Right kidney (tissue), 1 donor: ENCODE measurements at regions not wholly inside any gene's neighbourhood (a gene's known extent, or its start where the extent isn't known, plus 50 kb on each side); places are given as distances from the start of the nearest gene placed in this dataset.
"Not testable (repeated sequence)": the region's sequence is repeated elsewhere in the genome, so short reads cannot be mapped to it uniquely, and the experiment has no call there.

Experiments used
- DNase-seq: peaks from one replicate; pipeline ENCODE4 v3.0.0-alpha.2; 2016

DNA sequence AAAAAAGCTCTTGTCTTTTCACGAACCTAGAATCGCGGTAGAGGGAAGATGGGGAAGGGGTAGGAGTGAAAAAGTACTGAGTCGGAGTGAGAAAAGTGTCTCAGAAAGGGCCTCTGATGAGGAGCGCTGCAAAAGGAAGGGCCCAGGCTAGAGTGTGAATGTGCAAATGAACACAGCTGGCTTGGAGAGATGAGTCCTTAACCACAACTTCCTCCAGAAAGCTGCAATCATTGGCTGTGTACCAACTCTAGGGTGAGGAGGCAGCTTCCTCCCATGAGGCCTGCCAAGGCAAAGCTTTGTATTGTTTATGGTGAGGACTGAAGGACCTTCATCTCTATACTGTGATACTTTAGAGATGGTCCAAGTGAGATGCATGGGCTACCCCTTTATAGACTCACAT lies 566.9 kb upstream of the ANO5 start:
- no peak for DNase-seq

DNA sequence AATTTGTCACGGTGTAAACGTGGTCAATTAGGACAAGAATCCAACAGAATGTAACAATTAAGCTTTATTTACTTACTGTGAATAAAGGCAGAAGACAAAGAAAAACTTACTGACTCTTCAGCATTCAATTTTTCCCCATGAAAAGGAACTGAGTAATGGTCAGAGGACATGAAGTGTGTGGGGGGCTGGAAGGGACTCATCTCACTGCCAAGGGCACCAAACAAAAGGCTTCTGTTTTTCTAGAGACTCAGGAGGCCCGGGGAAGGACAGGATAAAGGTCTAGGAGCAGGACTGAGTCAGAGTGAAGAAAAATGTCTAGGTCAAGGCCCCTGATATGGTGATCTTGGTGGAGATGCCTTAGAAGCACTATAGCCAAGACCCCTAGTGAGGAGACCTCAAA lies 564.2 kb upstream of the ANO5 start:
- DNase-seq: no peak

DNA sequence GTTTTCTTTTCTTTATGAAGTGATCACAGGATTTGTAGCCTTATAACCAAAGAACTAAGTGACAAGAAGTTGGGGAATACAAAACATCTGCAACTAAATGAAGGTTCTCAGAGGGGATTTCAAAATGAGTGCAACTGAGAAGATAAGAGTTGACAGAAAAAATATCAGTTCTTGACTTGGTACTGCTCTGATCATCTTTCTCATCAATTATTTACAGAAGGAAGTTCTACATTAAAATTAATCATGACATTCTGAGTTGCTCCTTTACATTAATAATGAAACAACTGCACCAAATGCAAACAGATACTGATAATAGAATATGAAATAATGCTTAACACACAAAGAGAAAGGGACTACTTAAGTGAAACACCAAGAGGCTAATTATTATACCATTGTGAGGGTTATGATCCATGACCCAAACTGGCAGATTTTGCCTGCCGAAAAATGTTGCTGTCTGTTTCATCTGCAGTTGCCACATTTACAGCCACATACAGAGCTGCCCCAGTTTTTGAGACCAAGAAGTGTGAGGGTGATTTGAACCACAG lies 561.9 kb upstream of the ANO5 start:
- DNase-seq: no peak

DNA sequence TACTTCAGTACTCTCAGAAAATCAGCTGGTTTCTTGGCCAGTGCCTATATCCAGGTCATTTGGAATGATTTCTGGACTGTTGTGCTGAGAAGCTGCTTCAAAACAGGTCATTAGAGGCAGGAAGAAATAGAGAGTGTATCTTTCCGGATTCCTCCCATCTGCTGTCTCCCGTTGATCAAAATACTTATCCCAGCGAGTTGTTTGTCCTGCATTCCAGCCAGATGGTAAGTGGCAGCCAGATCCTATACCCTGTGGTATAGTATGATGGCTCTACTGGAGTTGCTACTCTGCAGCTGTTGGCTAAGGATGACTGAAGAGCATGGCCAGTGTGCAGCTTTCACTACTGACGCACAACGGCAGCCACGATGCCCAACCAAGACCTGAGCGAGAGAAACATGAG lies 560.9 kb upstream of the ANO5 start:
- DNase-seq: no peak

DNA sequence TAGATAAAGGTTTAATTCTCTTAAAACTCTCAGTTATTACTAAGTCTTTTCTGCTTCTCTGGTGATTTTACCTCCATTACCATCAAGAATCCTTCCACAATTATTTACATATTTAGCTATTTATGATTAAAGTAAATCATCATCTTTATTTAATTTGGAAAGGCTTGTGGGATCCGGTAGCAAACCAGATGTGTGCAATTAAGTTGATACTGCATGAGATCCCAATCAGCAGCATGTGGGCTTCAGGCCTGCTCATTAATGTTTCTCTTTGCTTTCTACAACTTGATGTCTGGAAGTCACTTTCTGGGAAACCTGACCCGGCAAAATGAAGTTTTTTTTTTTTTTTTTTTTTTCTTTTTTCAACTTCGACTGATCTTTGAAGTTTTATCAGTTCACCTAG lies 558.4 kb upstream of the ANO5 start:
- DNase-seq: no peak

DNA sequence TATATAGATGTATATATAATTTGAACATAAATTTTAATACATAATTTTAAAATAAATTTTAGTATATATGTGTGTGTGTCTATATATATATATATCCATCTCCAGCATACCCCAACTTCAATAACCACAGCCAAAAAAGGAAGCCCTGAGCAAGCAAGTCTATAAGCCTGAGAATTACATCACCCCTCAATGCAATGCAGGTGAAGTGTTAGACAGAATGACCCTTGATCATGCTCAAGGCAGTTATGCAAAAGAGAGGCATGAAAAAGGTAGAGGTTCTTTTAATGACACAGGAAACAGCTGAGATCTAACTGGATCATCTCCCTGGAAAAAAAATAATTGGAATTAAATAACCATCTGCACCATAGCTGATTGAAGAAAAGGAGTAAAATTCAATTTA lies 557.9 kb upstream of the ANO5 start:
- DNase-seq: no peak

DNA sequence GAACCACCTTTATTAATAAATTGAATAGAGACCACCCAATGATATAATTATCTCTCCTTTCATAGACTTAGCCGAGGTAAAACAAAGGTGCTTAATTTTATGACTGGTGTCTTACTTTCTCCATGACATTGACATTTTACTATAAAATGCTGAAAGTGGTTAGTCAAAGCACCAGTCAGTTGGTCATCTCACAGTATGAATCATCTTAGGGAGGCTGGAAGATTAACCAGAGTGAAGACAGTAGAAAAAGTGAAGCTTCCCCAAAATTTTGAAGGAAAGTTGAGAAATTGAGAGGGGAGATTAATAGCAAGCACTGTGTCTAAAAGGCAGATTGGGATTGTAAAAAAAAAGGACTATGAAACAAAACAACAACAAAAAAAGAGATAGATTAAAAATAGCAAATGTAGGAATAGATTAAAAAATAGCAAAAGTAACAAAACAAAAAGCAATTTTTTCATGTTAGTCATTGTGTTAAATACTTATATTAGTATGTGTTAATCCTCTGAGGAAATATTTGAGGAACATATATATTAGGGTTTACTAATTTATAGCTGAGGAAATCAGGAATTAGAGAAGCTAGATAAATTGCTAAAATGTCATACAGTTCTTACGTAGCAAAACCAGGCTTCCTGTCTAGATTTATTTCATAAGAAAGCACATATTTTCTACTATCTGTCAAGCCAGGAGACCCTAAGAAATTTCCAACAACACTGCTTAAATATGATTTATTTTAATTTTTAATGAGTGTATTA lies 557.3 kb upstream of the ANO5 start:
- no peak for DNase-seq

DNA sequence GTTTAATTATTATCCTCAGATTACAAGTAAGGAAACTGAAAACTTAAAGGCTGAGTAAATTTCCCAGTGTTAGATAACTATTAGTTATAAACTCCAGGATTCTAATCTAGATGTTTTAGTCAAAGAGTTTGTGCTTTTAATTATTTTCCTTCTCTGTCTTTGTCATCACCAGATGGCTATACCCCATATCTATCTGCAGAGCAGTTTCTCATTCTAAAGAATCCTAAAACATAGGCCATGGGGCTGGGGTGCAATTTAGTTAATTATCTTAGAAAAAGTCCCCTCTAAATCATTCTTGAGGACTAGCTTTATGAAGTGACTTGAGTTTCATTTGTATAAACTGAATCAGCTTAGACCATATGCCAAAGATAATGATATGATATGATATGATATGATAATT lies 556.3 kb upstream of the ANO5 start:
- DNase-seq: no peak

DNA sequence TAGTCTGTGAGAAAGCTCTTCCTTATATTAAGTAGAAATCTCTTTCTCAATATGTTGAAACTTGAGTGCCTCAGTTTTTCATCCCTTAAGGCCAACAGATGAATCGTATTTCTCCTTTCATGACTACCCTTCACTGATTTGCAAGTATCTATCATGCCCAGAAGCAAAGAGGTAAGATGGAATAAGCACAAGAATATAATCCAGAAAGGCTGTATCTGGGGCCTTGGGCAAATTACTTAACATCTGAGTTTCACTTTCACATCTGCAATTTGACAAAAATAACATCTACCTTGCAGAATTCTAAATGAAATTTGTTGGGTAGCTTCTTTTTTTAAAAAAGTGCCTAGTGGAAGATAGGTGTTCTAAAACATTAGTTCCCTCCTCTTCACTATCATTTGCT lies 552.4 kb upstream of the ANO5 start:
- DNase-seq: no peak

DNA sequence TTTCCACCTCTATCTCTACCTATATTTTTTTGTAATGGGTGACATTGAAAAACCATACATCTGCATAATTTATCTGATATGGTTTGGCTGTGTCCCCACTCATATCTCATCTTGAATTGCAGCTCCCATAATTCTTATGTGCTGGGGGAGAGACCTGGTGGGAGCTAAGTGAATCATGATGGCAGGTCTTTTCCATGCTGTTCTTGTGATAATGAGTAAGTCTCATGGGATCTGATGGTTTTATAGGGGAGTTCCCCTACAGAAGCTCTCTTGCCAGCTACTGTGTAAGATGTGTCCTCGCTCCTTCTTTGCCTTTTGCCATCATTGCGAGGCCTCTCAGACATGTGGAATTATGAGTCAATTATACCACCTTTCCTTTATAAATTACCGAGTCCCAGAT lies 551.0 kb upstream of the ANO5 start:
- no peak for DNase-seq

DNA sequence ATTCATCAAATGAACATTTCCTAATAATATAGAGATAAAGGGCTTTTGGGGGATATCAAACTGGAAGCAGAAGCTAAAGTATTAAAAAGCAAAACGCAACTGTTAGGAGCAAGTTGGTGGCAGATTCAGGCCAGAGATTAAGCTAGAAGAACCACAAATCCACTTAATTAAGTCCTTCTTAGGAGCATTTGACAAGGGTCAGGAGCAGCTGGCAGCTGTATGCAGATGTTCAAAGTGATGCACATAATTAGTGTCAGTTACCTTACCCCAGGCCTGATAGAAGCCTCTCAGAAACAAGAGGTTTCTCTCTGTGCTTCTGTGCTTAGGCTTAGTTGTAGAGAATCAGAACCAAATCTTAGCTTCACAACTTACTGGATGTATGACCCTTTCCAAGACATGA lies 546.5 kb upstream of the ANO5 start:
- no peak for DNase-seq

DNA sequence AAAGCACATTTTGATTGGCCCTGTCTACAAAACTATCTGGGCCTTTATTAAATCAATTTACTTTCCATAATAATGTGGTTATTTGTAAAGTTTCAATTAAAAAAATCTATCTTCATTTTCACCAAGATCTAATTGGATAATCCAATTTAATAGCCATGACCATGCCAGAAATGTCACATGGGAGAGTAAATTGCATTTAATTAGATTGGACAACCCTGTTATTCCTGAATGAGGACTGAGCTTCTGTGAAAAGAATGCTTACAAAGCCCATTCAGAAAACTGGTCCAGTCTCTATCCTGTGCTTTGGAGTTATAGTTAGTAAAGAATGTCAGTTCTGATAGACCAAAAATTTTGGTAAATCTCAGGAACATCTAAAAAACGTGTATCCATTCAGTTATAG lies 541.9 kb upstream of the ANO5 start:
- DNase-seq: no peak

DNA sequence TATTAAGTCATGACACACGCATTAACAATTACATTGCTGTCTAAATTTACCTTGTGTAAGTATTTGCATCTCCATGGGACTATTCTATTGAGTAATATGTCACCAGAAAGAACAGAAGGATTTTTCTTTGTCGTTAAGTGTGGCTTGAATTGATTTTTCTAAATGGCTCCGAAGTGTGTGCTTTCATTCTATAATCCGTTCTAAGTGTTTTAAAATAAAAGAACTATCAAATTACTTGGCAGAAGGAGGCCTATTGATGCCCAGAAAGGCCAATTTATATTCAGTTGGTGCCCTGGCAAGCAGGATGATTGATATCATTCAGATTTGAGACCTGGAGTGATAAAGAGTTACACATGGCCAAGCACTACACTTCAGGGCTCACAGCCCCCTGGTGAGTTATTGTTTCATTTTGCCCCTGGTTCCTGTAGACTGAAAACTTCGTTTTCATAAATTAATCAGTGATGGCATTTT lies 538.9 kb upstream of the ANO5 start:
- DNase-seq: no peak

DNA sequence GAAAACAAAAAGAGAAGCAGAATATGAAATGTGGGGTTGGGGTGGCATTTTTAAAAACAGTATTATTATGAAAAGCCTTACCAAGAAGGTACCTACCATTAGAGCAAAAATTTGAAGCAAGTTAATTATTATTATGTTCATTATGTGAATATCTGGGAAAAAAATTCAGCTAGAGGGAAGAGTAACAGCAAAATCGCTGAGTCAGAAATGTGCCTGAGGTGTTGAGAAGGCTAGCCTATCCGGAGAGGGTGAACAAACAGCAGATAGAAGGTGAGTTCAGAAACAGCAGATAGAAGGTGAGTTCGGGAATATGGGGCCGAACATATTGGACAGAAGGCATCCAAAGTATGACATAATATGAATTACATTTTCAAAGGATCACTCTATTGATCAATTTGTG lies 536.8 kb upstream of the ANO5 start:
- no peak for DNase-seq

DNA sequence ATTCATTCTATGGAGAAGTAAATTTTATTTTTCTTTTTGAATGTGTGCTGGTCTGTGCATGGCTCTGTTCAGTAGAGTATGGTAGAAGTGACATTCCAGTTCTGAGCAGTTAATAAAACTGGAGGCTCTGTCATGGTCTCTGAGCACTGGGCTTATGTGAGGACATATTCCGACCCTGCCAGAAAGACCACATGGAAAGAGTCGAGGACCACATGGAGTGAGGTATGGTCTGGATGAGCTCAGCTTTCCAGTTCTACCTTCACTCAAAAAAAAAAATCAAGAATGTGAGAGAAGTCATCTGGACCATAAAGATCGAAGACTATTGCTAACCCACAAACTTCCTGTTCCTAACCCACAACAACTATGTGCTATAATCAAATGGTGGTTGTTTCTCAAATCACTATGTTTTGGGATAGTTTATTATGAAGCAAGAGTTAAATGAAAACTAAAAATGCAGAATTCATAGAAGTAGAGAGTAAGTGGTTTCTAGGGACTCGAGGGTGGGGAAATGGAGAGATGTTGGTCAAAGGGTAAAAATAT lies 534.2 kb upstream of the ANO5 start:
- DNase-seq: no peak

DNA sequence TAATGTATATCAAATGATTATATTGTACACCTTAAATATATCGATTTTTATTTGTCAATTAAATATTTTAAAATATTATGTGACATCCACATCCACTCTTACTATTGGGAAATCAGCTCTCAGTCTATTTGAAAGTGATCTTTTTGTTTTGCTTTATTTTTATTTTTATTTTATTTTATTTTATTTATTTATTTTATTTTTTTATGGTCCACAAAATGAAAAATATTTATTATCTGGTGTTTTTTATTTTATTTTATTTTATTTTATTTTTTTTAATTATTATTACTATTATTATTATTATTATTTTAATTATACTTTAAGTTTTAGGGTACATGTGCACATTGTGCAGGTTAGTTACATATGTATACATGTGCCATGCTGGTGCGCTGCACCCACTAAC lies 533.5 kb upstream of the ANO5 start:
- DNase-seq: not testable (repeated sequence)

DNA sequence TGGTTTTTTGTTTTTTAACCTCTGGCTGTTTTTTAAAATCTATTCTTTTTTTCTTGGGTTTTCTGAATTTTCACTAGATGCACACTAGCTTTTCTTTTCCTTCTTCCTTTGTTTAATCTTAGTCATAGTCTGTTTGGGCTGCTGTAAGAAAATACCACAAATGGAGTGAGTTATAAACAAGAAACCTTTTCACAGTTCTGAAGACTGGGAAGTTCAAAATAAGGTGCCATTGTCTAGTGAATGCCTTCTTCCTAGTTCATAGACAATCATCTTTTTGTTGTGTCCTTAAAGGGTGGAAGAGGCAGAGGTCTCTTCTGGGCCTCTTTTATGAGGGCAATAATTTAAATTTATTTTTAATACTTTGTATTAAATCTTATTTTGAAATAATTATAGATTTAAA lies 532.9 kb upstream of the ANO5 start:
- no peak for DNase-seq

DNA sequence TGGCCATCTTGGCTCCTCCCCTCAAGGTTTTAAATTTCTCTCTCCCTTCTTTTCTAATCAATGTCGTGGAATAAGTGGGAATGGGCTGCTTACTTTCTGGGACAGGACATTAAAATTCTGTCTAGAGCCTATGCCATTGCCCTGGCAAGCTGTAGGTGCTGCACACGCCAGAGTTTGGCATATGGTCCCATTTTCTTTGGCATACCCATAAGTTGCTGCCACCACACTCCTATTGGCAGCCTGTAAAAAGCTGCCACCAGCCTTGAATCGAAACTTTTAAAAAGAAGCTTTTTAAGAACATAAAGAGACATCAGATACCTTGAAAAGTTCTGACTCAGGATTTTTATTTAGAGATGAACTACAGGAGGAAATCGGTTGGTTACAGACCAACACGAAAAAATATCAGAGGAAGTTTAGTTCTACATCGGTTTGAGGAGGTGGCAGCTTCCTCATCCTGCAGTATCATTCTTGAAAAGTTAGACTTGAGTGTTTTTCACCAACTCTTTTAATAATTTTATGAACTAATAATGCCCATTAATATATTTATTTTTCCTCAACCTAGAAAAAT lies 517.8 kb upstream of the ANO5 start:
- no peak for DNase-seq

DNA sequence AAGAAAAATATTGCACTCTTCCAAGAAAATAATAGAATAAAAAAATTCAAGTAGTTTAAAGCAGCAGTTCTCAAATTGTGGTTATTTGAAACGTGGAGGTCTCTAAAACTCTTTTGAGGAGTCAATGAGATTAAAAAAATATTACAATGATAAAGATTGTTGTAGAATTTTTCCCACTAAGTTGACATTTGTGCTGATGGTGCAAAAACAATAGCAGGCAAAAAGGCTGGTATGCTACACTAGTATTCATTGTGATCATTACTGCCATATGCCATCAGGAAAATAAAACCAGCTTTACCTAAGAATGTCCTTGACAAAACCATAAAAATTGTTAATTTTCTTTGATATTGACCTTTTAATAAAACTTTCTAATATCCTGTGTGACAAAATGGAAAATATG lies 505.2 kb upstream of the ANO5 start:
- no peak for DNase-seq

DNA sequence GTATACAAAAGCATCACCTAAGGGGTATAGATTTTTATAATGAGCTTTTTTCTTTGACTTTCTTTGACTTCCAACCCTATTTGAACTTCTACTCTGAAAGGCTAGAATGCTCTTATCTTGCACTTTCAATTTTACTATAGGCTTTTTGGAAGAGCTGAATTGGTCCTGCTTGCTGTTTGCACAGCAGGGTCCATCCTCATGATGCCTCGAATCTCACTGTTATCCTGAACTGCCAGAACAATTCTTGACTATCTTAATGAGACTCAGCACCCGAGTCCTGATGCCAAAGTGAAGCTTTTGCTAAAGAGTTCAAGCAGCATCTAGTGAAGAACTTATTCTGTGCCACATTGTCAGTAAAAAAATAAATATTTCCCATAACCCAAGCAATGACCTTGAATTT lies 488.3 kb upstream of the ANO5 start:
- no peak for DNase-seq

DNA sequence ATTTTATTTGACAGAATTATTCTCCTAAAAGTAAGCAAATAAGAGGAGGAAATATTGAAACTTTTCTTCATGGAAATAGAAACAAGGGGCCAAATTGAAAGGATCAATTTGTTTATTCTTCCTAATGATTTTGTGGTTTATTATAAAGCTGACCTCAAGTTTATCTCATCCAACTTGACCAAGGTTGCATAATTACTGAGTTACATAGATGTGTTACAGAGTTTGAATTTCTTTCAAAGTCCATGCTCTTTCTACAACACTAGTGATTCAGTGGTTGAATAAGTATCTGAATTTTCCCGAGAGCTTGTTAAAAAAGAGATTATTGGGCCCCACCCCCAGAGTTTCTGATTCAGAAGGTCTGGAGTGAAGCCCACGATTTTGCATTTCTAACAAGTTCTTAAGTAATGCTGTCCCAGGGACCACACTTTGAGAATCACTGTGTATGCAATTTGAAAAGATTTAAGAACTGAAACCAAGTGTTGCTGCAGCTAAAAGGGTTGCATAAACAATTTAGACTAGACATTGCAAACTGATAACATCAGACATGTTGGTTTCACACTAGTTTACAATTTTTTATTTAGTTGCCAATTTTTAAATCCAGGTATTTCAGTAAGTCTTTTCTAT lies 485.7 kb upstream of the ANO5 start:
- no peak for DNase-seq

DNA sequence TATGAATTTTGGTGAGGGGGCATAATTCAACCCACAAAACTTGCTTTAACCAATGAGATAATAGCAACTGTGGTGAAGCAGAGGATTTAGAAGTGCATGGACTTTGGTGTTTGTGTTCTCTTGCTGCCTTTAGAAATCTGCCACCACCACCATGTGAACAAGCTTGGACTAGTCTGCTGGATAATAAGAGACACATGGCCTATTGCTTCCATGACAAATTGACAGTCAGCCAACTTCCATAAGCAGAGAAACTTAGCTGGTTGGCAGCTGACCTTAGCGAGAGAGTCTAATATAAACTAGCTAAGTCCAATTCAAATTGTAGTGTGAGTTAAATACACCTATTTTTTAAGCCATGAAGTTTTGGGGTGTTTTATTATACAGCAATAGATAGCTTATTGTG lies 482.1 kb upstream of the ANO5 start:
- DNase-seq: no peak

DNA sequence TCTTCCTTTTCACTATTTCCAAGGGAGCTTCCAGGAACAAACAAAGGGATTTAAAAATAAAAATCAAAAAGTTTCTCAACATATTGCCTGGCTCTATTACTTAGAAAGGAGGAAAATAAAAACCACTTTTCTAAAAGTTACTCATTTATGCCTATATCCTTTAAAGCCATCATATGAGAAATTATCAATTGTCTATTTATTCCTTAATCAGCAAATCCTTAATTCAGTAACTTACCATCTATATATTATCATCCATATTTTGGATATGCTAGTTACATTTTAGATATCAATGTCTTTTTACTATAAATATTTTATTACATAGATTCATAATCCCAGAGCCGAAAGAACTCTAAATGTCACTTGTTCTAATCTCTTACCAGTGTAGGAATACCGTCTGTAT lies 481.5 kb upstream of the ANO5 start:
- DNase-seq: no peak

DNA sequence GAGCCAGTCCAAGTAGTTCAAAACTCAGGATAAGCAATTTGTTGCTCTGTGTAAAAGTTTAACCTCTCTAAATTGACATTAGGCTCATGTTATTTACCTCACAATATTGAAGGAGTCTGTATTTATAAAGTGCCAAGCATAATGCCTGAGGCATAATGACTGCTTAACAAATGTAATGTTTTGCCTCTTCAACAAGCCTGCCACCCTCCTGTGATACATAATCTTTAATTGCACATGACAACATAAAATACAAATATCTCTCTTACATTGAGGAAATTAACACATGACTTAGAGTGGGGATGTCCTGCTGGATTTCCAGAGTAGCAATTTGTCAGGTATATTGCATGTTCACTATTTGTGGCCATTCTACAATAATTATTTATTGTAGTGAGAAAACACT lies 469.2 kb upstream of the ANO5 start:
- DNase-seq: no peak
